Coronary artery (tissue), 2 donors: ENCODE measurements at regions not wholly inside any gene's neighbourhood (a gene's known extent, or its start where the extent isn't known, plus 50 kb on each side); places are given as distances from the start of the nearest gene placed in this dataset.

ENCODE experiments used
- DNase-seq: peaks from one replicate; pipeline ENCODE4 v3.0.0-alpha.2; 2017; ENCODE audit warnings: low spot score
- H3K27ac ChIP-seq, 2 donors: fragments of 200-600 bp; sonication (generic); one replicate each; pipeline ENCODE4 v1.5.1; 2016 to 2019
- H3K4me3 ChIP-seq: fragments of 200-600 bp; sonication (generic); 2 replicates; pipeline ENCODE4 v1.5.1; 2016; ENCODE audit warnings: mild to moderate bottlenecking, moderate library complexity
- CTCF ChIP-seq: fragments of 200-600 bp; sonication (generic); IDR thresholded peaks from one replicate; pipeline ENCODE4 v1.5.1; 2019; ENCODE audit warnings: antibody characterized with exemption

GRCh38 chr17:73936908-73937627, 266.4 kb upstream of the RPL38 start:
- no peak overlapping the region for H3K27ac ChIP-seq
- H3K4me3 ChIP-seq: no peak overlapping the region
- TF ChIP-seq CTCF: no peak
- DNase-seq: no peak

DNA sequence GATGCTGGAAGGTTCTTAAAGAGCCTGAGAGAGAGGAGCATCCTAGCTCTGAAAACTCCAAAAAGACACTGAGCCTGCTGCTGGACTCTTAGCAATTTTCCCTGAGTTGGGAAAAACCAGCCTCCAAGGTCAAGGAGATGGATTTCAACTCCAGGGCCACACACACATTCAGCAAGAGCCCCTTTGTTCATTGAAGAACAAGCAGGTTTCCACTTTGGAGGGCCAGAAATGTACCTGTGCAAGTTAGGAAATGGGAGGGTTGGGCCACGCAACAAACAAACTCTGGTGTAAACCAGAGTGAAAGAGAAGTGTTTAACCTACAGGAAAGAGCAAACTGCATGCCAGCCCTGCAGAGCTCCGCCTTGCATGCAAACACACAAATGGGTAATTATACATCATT, 264.8 kb upstream of the RPL38 start:
- Histone ChIP-seq H3K4me3 (no peak overlapping the region), H3K27ac (no peak overlapping the region)
- no peak for TF ChIP-seq CTCF
- DNase-seq: no peak

DNA sequence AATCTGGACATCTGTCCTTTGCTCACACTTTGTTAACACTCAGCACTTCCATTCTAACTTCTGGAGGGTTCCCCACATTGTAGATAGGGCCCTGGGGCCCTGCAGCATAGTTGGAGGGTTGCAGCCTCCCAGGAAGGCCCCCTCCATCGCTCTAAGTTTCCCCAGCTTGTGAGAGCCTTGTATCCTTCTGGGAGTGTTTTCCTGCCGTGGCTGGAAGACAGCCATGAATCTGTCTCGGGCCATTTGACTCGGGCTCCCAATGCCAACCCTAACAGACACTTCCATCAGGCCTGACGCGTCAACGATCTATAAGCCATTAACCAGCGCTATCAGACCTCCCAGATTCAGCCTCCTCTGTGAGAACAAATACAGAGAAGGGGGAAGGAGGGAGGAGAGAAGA, 263.7 kb upstream of the RPL38 start:
- DNase-seq: no peak
- no peak for TF ChIP-seq CTCF
- no peak overlapping the region for H3K4me3 ChIP-seq
- no peak overlapping the region for H3K27ac ChIP-seq

DNA sequence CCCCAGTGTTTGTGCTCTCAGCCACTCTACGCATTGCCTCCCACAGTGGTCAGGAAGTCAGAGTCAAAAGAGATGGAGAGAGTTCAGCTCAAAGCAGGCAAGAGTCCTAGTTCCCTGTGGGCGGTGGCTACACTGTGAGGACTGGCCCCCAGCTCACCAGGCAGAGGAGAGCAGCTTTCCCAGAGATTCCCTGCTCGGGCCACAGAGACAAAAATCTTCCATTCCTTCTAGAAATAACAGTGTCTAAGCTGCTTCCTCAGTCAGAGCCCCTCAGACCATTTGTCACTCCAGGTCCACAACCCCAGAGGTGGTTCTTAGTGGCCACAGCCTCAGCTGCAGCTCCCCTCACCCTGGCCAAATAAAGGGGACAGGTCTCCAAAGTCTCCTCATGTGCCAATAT, 263.0 kb upstream of the RPL38 start:
- Histone ChIP-seq H3K27ac (no peak overlapping the region), H3K4me3 (no peak overlapping the region)
- no peak for DNase-seq
- TF ChIP-seq CTCF: no peak

DNA sequence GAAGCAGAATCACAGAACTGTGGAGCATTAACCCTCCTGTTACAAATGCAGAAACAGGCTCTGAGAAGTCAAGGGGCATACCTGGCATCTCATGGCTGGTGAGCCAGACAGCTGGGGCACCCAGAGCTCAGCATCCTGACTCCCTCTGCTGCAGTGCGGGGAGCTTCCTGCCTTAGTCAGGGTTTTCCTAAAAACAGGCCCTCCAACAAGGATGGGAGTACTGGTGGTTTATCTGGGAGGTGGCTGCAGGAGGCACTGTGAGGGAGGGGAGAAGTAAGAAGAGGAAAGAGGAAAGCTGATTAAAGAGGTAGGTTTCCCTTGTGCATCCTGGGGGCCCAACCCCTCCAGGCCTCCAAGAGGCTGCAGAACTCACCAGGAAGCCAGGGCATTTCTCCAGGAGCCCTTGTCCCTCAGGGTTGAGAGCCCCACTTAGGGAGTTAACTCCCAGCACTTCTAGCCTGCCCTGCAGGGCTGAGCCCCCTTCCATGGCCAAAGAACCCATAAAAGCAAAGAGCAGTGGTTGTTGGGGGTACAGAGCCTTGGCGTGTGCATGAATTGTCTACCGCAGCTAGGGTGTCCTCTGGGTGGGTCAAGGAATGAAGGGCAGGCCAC, 261.5 kb upstream of the RPL38 start:
- no peak for TF ChIP-seq CTCF
- DNase-seq: no peak
- Histone ChIP-seq H3K4me3 (no peak overlapping the region), H3K27ac (no peak overlapping the region)

DNA sequence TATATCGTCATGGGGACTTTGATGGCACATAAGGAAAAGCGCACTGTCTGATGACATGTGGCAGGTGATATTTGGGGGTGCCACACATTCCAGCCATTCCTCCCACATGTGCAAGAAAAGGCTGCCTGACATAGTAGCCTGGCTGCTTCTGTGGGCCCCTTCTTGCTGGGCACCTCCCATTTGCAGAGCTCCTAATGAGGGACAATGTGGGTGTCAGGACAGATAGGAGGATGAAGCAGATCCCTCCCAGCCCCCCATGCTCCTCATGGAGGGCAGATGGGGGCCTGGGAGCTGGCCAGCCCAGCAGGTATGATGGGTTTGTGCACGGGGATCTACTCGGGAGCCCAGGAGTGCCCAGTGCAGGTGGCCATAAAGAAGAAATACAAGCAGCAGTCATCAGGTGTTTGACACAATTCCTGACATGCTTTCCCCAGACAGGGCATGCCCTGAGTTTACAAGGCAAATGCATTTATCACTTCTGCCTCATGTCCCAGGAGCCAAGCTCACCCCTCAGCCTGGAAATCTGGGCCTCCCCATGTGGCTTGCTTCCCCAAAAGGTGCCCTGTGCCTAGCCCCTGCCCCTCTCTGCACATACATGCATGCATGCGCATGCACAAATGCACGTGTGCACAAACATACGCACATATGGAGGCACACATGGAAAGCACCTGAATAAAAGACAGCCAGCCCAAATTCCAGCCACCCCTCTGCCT, 260.6 kb upstream of the RPL38 start:
- TF ChIP-seq CTCF: no peak
- Histone ChIP-seq H3K4me3 (no peak overlapping the region), H3K27ac (no peak overlapping the region)
- no peak for DNase-seq
